H1 (cell line): ENCODE measurements at regions not wholly inside any gene's neighbourhood (a gene's known extent, or its start where the extent isn't known, plus 50 kb on each side); places are given as distances from the start of the nearest gene placed in this dataset.

ENCODE experiments used
- EGR1 ChIP-seq: IDR thresholded peaks from 2 replicates; pipeline ENCODE4 v1.6.1; 2011; ENCODE audit warnings: low read depth, low read length, borderline replicate concordance
- NRF1 ChIP-seq: IDR thresholded peaks from 2 replicates; pipeline ENCODE4 v1.6.1; 2011; ENCODE audit warnings: mild to moderate bottlenecking, low read depth, low read length, improper control_type of control experiment
- POLR2A ChIP-seq, 2 experiments: IDR thresholded peaks; 1 replicate in 1 of 2; 2 replicates in 1 of 2; pipeline ENCODE4 v1.6.1; 2011; ENCODE audit warnings: low read depth in 2 of 2, low read length in 2 of 2, mild to moderate bottlenecking in 2 of 2; ENCODE audit errors: control extremely low read depth in 1 of 2
- POLR2AphosphoS5 ChIP-seq: IDR thresholded peaks from 2 replicates; pipeline ENCODE4 v1.6.1; 2011; ENCODE audit warnings: low read depth, low read length
- SP4 ChIP-seq: IDR thresholded peaks from 2 replicates; pipeline ENCODE4 v1.6.1; 2012; ENCODE audit warnings: low read length, inconsistent platforms
- TCF12 ChIP-seq: IDR thresholded peaks from 2 replicates; pipeline ENCODE4 v1.6.1; 2011; ENCODE audit warnings: low read depth, mild to moderate bottlenecking, low read length
- TF ChIP-seq, protein P1 (sequence below), 3 experiments: IDR thresholded peaks; 1 replicate in 2 of 3; 2 replicates in 1 of 3; pipeline versions ENCODE4 v1.5.1 to v1.6.1; 2011; ENCODE audit warnings: low read length in 3 of 3, mild to moderate bottlenecking in 3 of 3, inconsistent platforms in 2 of 3, low read depth in 1 of 3, moderate library complexity in 1 of 3; ENCODE audit not compliant: insufficient read depth in 1 of 3; ENCODE audit errors: control extremely low read depth in 1 of 3

- TF ChIP-seq POLR2A (IDR thresholded peaks at IDR 0.05; ENCODE audit: control extremely low read depth in 1 of 2, low read depth in 2 of 2, low read length in 2 of 2) (no peak), NRF1 (no peak), SP4 (no peak), POLR2AphosphoS5 (no peak), TCF12 (no peak), EGR1 (no peak)
- TF ChIP-seq, protein P1, sequence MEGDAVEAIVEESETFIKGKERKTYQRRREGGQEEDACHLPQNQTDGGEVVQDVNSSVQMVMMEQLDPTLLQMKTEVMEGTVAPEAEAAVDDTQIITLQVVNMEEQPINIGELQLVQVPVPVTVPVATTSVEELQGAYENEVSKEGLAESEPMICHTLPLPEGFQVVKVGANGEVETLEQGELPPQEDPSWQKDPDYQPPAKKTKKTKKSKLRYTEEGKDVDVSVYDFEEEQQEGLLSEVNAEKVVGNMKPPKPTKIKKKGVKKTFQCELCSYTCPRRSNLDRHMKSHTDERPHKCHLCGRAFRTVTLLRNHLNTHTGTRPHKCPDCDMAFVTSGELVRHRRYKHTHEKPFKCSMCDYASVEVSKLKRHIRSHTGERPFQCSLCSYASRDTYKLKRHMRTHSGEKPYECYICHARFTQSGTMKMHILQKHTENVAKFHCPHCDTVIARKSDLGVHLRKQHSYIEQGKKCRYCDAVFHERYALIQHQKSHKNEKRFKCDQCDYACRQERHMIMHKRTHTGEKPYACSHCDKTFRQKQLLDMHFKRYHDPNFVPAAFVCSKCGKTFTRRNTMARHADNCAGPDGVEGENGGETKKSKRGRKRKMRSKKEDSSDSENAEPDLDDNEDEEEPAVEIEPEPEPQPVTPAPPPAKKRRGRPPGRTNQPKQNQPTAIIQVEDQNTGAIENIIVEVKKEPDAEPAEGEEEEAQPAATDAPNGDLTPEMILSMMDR (IDR thresholded peaks at IDR 0.05; ENCODE audit: control extremely low read depth in 1 of 3, insufficient read depth in 1 of 3, low read depth in 1 of 3, low read length in 3 of 3), result no peak
- TF ChIP-seq, all 59 proteins: peak for 0
Measured at GRCh38 chr14:62462988-62463387, 582.3 kb downstream of the KCNH5 start (continued).
